Heart right ventricle (tissue), 16 donors: ENCODE measurements at regions not wholly inside any gene's neighbourhood (a gene's known extent, or its start where the extent isn't known, plus 50 kb on each side); places are given as distances from the start of the nearest gene placed in this dataset.
"Not testable (repeated sequence)": the region's sequence is repeated elsewhere in the genome, so short reads cannot be mapped to it uniquely, and the experiment has no call there.

Source experiments
- ATAC-seq, 8 donors: fragments of 200-7000 bp; cut with Tn5 transposase; one replicate each; pipeline ENCODE4 v1.9.1; 2020; ENCODE audit warnings: mild to moderate bottlenecking in 8 of 8, moderate library complexity in 8 of 8, moderate number of reproducible peaks in 1 of 8
- DNase-seq, 2 donors: peaks; one replicate each; pipeline ENCODE4 v3.0.0-alpha.2; 2020
- H3K27ac ChIP-seq, 10 donors: fragments of 200-600 bp; sonication (generic) in 2 of 10; one replicate each; pipeline versions ENCODE4 v1.5.0 to v1.8.0; 2020 to 2022; ENCODE audit warnings: mild to moderate bottlenecking in 3 of 10
- H3K27me3 ChIP-seq, 7 donors: fragments of 200-600 bp; one replicate each; pipeline ENCODE4 v1.8.0; 2021 to 2022; ENCODE audit warnings: mild to moderate bottlenecking in 2 of 7
- H3K36me3 ChIP-seq, 9 donors: fragments of 200-600 bp; sonication (generic) in 1 of 9; one replicate each; pipeline versions ENCODE4 v1.5.0 to v1.8.0; 2020 to 2022; ENCODE audit warnings: mild to moderate bottlenecking in 2 of 9
- H3K4me1 ChIP-seq, 9 donors: fragments of 200-600 bp; sonication (generic) in 1 of 9; one replicate each; pipeline versions ENCODE4 v1.5.0 to v1.8.0; 2020 to 2022; ENCODE audit warnings: mild to moderate bottlenecking in 4 of 9
- H3K4me3 ChIP-seq, 10 donors: fragments of 200-600 bp; sonication (generic) in 2 of 10; one replicate each; pipeline versions ENCODE4 v1.5.0 to v1.8.0; 2020 to 2022; ENCODE audit warnings: mild to moderate bottlenecking in 7 of 10, moderate library complexity in 2 of 10
- H3K9me3 ChIP-seq, 11 donors: fragments of 200-600 bp in 10 of 11; sonication (generic) in 2 of 11; one replicate each; pipeline versions ENCODE4 v1.5.0 to v1.8.0; 2013 to 2022; ENCODE audit warnings: mild to moderate bottlenecking in 2 of 11, control low read depth in 1 of 11, moderate library complexity in 1 of 11
- WGBS, 2 donors: extraction: QIAGEN DNeasy Blood & Tissue Kit; methylation state at CpG; one replicate each; pipeline ENCODE4 v1.1.7; 2013; ENCODE audit warnings: inconsistent platforms in 1 of 2; 5-methylcytosine and 5-hydroxymethylcytosine counted together
- intact Hi-C, 10 donors: fragments of 100-400 bp; cut with DNase I; formaldehyde crosslinking; loops; one replicate each; pipeline versions ENCODE4 v1.11.1 to v1.14.2; 2022
- TF ChIP-seq, protein P1 (sequence below), 9 donors: fragments of 200-600 bp; sonication (generic) in 2 of 9; IDR thresholded peaks; one replicate each; pipeline versions ENCODE4 v1.5.0 to v1.8.0; 2021 to 2022; ENCODE audit warnings: antibody characterized with exemption in 9 of 9, mild to moderate bottlenecking in 5 of 9, moderate library complexity in 1 of 9
- donor health status: Arrhythmogenic right ventricular cardiomyopathy.
- donor health status: ischemic (EF 13 %, LVEDD 7.1; RV severe dilation, severe dysfunction).
- donor health status: healthy with polysubstance abuse.
- donor health status: DM: no; HTN: yes; CAD: no.
- donor health status: DM: no; HTN: no; CAD: no.
- donor health status: ischemic (EF 25% LVEDD 6.9; RV normal size, moderate dysfunction).
- donor health status: ischemic (EF 25% LVEDD 5.7; RV mildly dilated, moderate dysfunction).
- donor health status: healthy.
- donor health status: DM: yes; HTN: yes; CAD: no.
- donor health status: Ischemic cardiomyopathy.
- donor health status: ischemic (EF 35%, LVEDD 5.7; RV mildly dilated, moderate dysfunction).
- donor health status: nonischemic (EF 11% LVEDD 7.7; RV severe dilation, severe dysfunction).
- donor health status: DM: yes; HTN: yes; CAD: no.
- donor health status: PGD.
- donor health status: ischemic (EF 29% LVEDD 5.4; RV normal size, mild dysfunction).
- donor health status: nonischemic (EF 23%, LVEDD 6.1; RV moderate dilation, normal function).

DNA sequence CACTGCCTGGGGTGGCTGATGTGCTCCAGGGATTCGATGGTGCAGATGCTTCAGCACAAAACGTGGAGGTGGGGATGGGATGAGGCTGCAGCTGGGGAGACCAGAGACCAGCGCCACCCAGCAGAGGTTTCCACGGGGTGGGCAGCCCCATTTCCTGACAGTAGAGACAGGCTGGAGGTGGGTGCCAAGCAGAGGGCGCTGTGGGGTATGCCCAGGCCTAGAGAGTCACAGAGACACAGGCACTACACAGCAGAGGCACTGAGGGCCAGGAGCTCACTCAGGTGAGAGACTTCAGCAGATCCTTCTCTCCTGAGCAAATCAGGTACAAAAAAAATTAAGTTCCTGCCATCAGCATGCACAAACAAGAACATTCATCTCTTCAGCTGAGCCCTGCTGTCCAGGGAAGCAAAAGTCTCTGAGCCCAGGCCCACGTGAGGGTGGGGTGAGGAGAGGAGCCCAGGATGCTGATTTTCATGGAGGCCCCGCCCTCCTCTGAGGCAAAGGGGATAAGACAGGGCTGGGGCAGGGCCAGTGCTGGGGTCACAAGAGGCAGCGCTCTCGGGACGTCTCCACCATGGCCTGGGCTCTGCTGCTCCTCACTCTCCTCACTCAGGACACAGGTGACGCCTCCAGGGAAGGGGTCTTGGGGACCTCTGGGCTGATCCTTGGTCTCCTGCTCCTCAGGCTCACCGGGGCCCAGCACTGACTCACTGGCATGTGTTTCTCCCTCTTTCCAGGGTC lies 53.1 kb downstream of the GGTLC2 start:
- no peaks in the 10 kb centered on the region for H3K9me3 ChIP-seq
- no peak overlapping the region for H3K4me3 ChIP-seq
- TF ChIP-seq, protein P1, sequence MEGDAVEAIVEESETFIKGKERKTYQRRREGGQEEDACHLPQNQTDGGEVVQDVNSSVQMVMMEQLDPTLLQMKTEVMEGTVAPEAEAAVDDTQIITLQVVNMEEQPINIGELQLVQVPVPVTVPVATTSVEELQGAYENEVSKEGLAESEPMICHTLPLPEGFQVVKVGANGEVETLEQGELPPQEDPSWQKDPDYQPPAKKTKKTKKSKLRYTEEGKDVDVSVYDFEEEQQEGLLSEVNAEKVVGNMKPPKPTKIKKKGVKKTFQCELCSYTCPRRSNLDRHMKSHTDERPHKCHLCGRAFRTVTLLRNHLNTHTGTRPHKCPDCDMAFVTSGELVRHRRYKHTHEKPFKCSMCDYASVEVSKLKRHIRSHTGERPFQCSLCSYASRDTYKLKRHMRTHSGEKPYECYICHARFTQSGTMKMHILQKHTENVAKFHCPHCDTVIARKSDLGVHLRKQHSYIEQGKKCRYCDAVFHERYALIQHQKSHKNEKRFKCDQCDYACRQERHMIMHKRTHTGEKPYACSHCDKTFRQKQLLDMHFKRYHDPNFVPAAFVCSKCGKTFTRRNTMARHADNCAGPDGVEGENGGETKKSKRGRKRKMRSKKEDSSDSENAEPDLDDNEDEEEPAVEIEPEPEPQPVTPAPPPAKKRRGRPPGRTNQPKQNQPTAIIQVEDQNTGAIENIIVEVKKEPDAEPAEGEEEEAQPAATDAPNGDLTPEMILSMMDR (IDR thresholded peaks at IDR 0.05): no peak
- H3K36me3 ChIP-seq: no peaks in the 10 kb centered on the region
- intact Hi-C loops: no loop called here
- peaks cover 0 to 13% (median 4%) of the 10 kb centered on the region in 7 donors for H3K27me3 ChIP-seq
- H3K4me1 ChIP-seq: peaks cover 0 to 5% (median 0%) of the 10 kb centered on the region in 9 donors
- no peak for DNase-seq
- no peak for ATAC-seq
- H3K27ac ChIP-seq: no peak overlapping the region
- 73 to 81% methylated on average over 12 of the region's 12 CpGs for WGBS, 2 donors

DNA sequence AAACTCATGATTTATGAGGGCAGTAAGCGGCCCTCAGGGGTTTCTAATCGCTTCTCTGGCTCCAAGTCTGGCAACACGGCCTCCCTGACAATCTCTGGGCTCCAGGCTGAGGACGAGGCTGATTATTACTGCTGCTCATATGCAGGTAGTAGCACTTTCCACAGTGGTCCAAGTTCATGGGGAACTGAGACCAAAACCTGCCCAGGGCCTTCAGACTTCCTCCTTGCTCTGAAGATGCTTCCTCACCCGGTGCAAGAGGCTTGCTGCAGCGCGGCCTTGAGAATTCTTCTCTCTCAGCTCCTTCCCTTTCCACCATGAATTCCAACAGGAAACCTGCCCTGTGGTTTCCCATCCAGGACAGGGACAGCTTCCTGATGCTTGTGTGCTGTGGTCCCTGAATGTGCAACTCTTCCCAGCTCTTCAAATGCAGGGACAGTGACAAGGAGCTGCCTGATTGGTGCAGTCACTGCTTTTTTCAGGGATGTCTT lies 53.9 kb downstream of the GGTLC2 start:
- TF ChIP-seq, protein P1 (IDR thresholded peaks at IDR 0.05): no peak
- WGBS, 2 donors: 78% methylated on average over 7 of the region's 7 CpGs

DNA sequence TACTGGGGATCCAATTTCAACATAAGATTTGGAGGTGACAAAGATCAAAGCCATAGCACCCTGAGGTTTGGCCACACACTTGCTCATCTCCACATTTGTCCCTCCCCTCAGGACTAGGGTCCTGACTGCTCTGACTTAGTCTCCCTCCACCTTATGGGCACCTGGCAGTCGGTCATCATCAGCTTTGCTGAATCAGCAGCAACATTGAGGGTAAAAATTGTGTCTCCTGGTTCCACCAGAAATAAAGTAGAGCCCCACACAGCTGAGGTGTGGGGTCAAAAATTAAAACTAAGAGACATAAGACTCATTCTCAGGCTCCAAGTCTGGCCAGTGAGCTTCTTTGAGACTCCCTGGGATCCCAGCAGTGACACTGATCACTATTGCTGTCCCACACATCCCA lies 56.2 kb downstream of the GGTLC2 start:
- WGBS, 2 donors: 74 to 79% methylated on average over 1 of the region's 1 CpG
- ATAC-seq (no peak), DNase-seq (no peak)
- Histone ChIP-seq H3K27ac (no peak overlapping the region), H3K36me3 (no peaks in the 10 kb centered on the region), H3K4me1 (no peaks in the 10 kb centered on the region), H3K27me3 (peaks cover 0 to 18% (median 4%) of the 10 kb centered on the region in 7 donors), H3K9me3 (no peaks in the 10 kb centered on the region), H3K4me3 (no peak overlapping the region)
- intact Hi-C loops: no loop called here
- TF ChIP-seq, protein P1 (IDR thresholded peaks at IDR 0.05): no peak

More for the DNA sequence above, 53.9 kb downstream of the GGTLC2 start:
- Histone ChIP-seq H3K36me3 (no peaks in the 10 kb centered on the region), H3K4me1 (peaks cover 0 to under 1% (median 0%) of the 10 kb centered on the region in 9 donors), H3K9me3 (no peaks in the 10 kb centered on the region), H3K27me3 (peaks cover 0 to 17% (median 4%) of the 10 kb centered on the region in 7 donors), H3K27ac (no peak overlapping the region), H3K4me3 (no peak overlapping the region)
- DNase-seq (no peak), ATAC-seq (no peak)
- intact Hi-C loops: no loop called here

DNA sequence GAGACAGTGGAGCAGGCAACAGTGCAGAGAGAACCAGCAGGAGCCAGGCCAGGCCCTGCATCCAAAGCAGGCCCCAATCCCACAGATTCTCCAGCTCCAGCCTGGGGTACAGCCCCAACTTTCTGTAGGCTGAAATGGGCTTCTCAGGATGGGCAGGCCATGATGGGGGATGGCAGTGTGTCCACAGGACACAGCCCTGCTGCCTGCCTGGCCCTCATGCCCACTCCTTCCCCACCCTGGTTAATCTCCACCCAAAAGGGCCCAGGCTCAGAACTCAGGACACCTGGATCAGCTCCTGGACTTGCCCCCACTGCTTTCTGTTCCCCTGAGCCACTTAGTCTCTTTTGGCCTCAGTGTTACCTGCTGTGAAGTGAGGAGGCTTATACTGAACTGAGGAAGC lies 57.1 kb downstream of the GGTLC2 start:
- H3K27me3 ChIP-seq: peaks cover 0 to 20% (median 0%) of the 10 kb centered on the region in 7 donors

More for the DNA sequence above, 57.1 kb downstream of the GGTLC2 start:
- H3K4me3 ChIP-seq, H3K4me1 ChIP-seq, DNase-seq, H3K27ac ChIP-seq, H3K9me3 ChIP-seq, intact Hi-C loops, H3K36me3 ChIP-seq, ATAC-seq: not testable (repeated sequence)
